AG09309 (cell line): ENCODE measurements at regions not wholly inside any gene's neighbourhood (a gene's known extent, or its start where the extent isn't known, plus 50 kb on each side); places are given as distances from the start of the nearest gene placed in this dataset.

Experiments
- DNase-seq: peaks from one replicate; pipeline ENCODE4 v3.0.0-alpha.2; 2010; ENCODE audit warnings: low read depth
- H3K4me3 ChIP-seq: 2 replicates; pipeline ENCODE4 v1.5.1; 2011; ENCODE audit warnings: mild to moderate bottlenecking, low read depth, low read length, moderate library complexity; ENCODE audit not compliant: control insufficient read depth
- TF ChIP-seq, protein P1 (sequence below): IDR thresholded peaks from 2 replicates; pipeline ENCODE4 v1.5.1; 2011; ENCODE audit warnings: mild to moderate bottlenecking, low read depth, low read length, inconsistent platforms; ENCODE audit not compliant: insufficient read depth, control insufficient read depth; ENCODE audit errors: missing control alignments

DNA sequence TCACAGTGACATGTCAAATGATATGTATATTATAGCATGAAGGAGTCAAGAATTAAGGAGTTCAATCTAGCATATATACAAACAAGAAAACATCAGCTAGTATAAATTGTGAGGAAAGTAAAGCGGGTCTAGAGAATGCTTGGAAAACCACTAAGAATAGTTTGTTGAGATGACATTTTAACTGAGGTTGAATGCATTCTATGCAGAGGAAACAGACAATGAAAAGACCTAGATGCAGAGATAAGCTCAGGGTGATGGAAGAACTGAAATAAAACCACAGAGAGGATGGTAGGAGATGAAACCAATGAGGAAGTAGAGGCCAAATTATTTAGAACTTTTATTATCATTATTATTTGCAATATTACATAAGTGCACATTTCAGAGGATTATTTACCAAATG, 803.6 kb upstream of the FANCL start:
- TF ChIP-seq, protein P1, sequence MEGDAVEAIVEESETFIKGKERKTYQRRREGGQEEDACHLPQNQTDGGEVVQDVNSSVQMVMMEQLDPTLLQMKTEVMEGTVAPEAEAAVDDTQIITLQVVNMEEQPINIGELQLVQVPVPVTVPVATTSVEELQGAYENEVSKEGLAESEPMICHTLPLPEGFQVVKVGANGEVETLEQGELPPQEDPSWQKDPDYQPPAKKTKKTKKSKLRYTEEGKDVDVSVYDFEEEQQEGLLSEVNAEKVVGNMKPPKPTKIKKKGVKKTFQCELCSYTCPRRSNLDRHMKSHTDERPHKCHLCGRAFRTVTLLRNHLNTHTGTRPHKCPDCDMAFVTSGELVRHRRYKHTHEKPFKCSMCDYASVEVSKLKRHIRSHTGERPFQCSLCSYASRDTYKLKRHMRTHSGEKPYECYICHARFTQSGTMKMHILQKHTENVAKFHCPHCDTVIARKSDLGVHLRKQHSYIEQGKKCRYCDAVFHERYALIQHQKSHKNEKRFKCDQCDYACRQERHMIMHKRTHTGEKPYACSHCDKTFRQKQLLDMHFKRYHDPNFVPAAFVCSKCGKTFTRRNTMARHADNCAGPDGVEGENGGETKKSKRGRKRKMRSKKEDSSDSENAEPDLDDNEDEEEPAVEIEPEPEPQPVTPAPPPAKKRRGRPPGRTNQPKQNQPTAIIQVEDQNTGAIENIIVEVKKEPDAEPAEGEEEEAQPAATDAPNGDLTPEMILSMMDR, result no peak
- H3K4me3 ChIP-seq, result no peak overlapping the region
- DNase-seq, result no peak

DNA sequence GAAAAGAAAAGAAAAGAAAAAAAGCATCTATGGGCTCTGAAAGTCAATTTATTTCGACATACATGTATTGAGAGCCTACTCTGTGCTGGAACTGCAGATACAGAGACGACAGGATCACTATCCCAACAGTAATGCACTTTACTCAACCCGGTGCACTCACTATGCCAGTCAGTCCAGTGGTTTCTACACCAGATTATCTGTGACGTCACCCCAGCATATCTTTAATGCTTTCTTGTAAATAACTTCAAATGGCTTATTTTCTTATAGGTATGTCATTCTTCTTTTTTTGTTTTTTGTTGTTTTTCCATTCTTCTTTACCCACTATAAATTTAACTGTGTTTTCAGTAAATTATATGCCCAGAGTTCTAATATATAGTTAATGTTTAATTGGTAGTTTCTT, 800.0 kb upstream of the FANCL start:
- H3K4me3 ChIP-seq, result no peak overlapping the region
- TF ChIP-seq, protein P1, result no peak
- DNase-seq, result no peak

DNA sequence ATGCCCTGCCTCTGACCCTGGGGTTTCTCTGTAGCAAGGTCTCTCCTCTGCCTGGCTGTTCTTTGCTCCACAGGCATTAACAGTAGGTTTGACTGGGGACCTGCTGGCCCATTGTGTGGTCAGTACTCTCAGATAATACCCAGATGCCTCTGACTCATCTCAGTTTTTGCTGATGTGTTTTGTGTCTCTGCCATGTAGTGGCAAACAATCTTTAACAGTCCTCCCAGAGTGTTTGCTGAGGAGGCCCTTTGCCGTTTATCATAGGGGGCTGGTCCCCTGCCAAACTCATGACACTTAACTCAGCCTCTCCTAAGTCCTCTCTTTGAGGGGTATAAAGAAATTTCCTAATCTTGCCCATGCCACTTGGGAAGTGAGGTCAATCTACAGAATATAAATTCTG, 793.7 kb upstream of the FANCL start:
- no peak overlapping the region for H3K4me3 ChIP-seq
- no peak for DNase-seq
- TF ChIP-seq, protein P1, result no peak

DNA sequence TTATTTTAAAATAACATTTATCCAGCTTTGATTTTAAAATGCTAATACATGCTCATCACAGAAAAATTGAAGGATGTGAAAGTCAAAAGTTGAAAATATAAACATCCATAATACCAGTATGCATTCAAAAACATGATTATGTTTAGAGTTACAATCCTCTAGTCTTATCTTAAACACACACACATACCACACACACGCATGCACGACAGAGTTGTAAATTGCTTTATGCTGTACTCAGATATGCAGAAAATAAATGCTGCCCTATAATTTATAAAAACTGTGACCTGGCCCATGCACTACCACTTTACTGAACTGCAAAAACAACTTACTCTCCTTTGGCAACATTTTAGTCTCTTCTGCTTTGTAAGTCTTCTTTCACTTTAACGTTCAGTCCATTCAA, 793.0 kb upstream of the FANCL start:
- TF ChIP-seq, protein P1, result no peak
- DNase-seq, result no peak
- H3K4me3 ChIP-seq, result no peak overlapping the region

DNA sequence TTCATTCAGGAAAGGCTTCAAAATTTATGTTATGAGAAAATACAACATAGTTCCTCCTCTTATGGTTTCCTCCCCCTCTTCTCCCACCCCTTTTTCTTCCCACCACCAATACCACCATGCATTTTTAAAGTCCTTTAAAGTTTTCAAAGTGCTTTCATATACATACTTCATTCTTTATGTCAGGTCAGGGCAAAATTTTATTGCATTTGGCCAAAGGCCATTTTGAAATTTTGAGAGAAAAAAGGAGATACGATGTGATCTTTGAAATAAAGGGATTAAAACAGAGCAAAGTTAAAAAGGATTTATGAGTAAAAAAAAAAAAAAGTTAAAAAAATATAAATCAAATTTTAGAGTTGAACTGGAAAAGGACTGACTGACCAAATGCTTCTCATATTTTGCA, 792.5 kb upstream of the FANCL start:
- TF ChIP-seq, protein P1, result no peak
- DNase-seq, result no peak
- H3K4me3 ChIP-seq, result no peak overlapping the region

DNA sequence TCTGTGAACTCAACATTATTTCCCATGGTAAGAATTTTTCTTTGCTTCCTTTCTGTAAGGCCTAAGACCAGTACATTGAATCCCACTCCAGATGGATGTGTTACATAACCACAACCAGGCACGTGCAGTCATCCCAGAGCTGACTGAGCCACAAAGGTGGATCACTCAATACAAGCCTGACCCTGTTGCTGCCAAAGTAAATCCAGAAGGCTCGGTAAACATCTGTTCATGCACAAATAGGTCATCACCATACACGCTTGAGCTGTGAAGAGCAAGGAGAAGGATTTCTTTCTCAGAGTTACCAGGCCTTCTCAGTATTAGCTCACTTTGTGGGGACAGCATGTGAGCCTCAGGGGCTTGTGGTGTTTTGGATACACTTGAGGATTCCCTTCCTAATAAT, 791.4 kb upstream of the FANCL start:
- no peak for DNase-seq
- TF ChIP-seq, protein P1, result no peak
- H3K4me3 ChIP-seq, result no peak overlapping the region

DNA sequence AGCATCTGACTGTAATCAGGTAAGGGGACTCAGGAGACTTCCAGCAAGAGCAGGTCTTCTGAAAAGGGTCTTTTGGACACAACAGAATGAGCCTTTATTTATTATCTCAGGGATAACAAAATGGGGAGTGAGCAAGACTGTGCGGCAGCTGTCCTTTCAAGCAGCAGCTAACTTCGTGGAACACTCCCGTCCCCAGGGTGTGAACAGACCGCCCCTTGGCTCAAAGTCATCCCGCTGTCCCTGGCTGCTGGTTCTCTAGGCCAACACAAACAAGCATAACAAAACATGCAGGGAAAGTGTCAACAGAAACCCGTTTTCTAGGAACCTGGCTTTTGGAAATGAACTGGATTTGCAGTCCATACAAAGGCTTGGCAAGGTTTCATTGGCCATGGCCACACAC, 787.9 kb upstream of the FANCL start:
- DNase-seq, result no peak
- H3K4me3 ChIP-seq, result no peak overlapping the region
- TF ChIP-seq, protein P1, result no peak
